GM23338 (cell line): ENCODE measurements at regions not wholly inside any gene's neighbourhood (a gene's known extent, or its start where the extent isn't known, plus 50 kb on each side); places are given as distances from the start of the nearest gene placed in this dataset.

Source experiments
- ATAC-seq: fragments of 200-7000 bp; cut with Tn5 transposase; 3 replicates; pipeline ENCODE4 v1.9.1; 2020
- DNase-seq: peaks from one replicate; pipeline ENCODE4 v3.0.0-alpha.2; 2015; ENCODE audit warnings: low spot score
- H2AFZ ChIP-seq: fragments of 200-600 bp; sonication (generic); 2 replicates; pipeline ENCODE4 v1.8.0; 2016; ENCODE audit warnings: antibody characterized with exemption, mild to moderate bottlenecking, moderate library complexity
- H3F3A ChIP-seq: fragments of 200-600 bp; sonication (generic); replicated peaks from 2 replicates; pipeline ENCODE4 v1.8.0; 2017; ENCODE audit warnings: antibody characterized with exemption, mixed run types, low read depth
- H3K27ac ChIP-seq: fragments of 200-600 bp; sonication (generic); 2 replicates; pipeline ENCODE4 v1.6.1; 2016; ENCODE audit warnings: low read depth
- H3K27me3 ChIP-seq: fragments of 200-600 bp; sonication (generic); 2 replicates; pipeline ENCODE4 v1.8.0; 2016; ENCODE audit warnings: mild to moderate bottlenecking, mixed run types, moderate library complexity; ENCODE audit not compliant: insufficient read depth
- H3K36me3 ChIP-seq: fragments of 200-600 bp; sonication (generic); 2 replicates; pipeline ENCODE4 v1.8.0; 2016; ENCODE audit warnings: mild to moderate bottlenecking; ENCODE audit not compliant: insufficient read depth
- H3K4me1 ChIP-seq: fragments of 200-600 bp; sonication (generic); 2 replicates; pipeline ENCODE4 v1.8.0; 2016; ENCODE audit warnings: mild to moderate bottlenecking, moderate library complexity; ENCODE audit not compliant: insufficient read depth
- H3K4me2 ChIP-seq: fragments of 200-600 bp; sonication (generic); 2 replicates; pipeline ENCODE4 v1.7.1; 2017; ENCODE audit warnings: mixed run types
- H3K4me3 ChIP-seq: fragments of 200-600 bp; sonication (generic); 2 replicates; pipeline ENCODE4 v1.6.1; 2016; ENCODE audit warnings: mixed run types
- H3K79me2 ChIP-seq: fragments of 200-600 bp; sonication (generic); replicated peaks from 2 replicates; pipeline ENCODE4 v1.8.0; 2017; ENCODE audit warnings: mild to moderate bottlenecking; ENCODE audit not compliant: insufficient read depth
- H3K9me2 ChIP-seq: fragments of 200-600 bp; sonication (generic); 2 replicates; pipeline ENCODE4 v1.8.0; 2017; ENCODE audit not compliant: insufficient read depth
- H4K20me1 ChIP-seq: fragments of 200-600 bp; sonication (generic); replicated peaks from 2 replicates; pipeline ENCODE4 v1.8.0; 2017; ENCODE audit warnings: mild to moderate bottlenecking; ENCODE audit not compliant: insufficient read depth
- H3K27ac Mint-ChIP-seq: 2 replicates; pipeline ENCODE4 v1.8.0; 2020; ENCODE audit warnings: inconsistent platforms, mild to moderate bottlenecking, moderate library complexity, mixed read lengths
- H3K27me3 Mint-ChIP-seq: 3 replicates; pipeline ENCODE4 v1.8.0; 2022; ENCODE audit warnings: low read depth, mild to moderate bottlenecking, moderate library complexity, mixed read lengths, inconsistent platforms; ENCODE audit not compliant: insufficient read depth, poor library complexity
- H3K36me3 Mint-ChIP-seq: 3 replicates; pipeline ENCODE4 v1.8.0; 2021; ENCODE audit warnings: low read depth, mild to moderate bottlenecking, inconsistent platforms, moderate library complexity, mixed read lengths
- H3K4me1 Mint-ChIP-seq: 3 replicates; pipeline ENCODE4 v1.8.0; 2020; ENCODE audit warnings: mild to moderate bottlenecking, inconsistent platforms, mixed read lengths
- H3K4me3 Mint-ChIP-seq: 3 replicates; pipeline ENCODE4 v1.8.0; 2021; ENCODE audit warnings: moderate library complexity, mild to moderate bottlenecking, inconsistent platforms, mixed read lengths
- H3K9me3 Mint-ChIP-seq: 3 replicates; pipeline ENCODE4 v1.8.0; 2020; ENCODE audit warnings: moderate library complexity, mild to moderate bottlenecking, inconsistent platforms, mixed read lengths
- CREB1 ChIP-seq: fragments of 250-450 bp; sonication (Bioruptor Pico); IDR thresholded peaks from 2 replicates; pipeline ENCODE4 v1.5.0; 2020; ENCODE audit warnings: low read depth, mild to moderate bottlenecking, moderate library complexity
- CTCF ChIP-seq, 2 experiments: fragments of 200-600 bp in 1 of 2; sonication (generic) in 1 of 2; conservative IDR thresholded peaks; 2 replicates each; pipeline versions ENCODE4 v1.5.1 to v1.6.1; 2016 to 2017; ENCODE audit warnings: antibody characterized with exemption in 2 of 2, low read depth in 2 of 2, mild to moderate bottlenecking in 2 of 2, moderate library complexity in 1 of 2
- ETS1 ChIP-seq: IDR thresholded peaks from 2 replicates; pipeline ENCODE4 v1.6.1; 2016; ENCODE audit warnings: antibody characterized with exemption
- EZH2phosphoT487 ChIP-seq: fragments of 200-600 bp; sonication (generic); IDR thresholded peaks from one replicate; pipeline ENCODE4 v1.8.1; 2018; ENCODE audit warnings: antibody characterized with exemption; ENCODE audit not compliant: unreplicated experiment
- POLR2AphosphoS5 ChIP-seq: IDR thresholded peaks from 2 replicates; pipeline ENCODE4 v1.6.1; 2016; ENCODE audit warnings: antibody characterized with exemption, low read depth
- REST ChIP-seq: IDR thresholded peaks from one replicate; pipeline ENCODE4 v1.6.1; 2018; ENCODE audit warnings: antibody characterized with exemption; ENCODE audit not compliant: unreplicated experiment
- ZNF114 ChIP-seq: fragments of 250-450 bp; sonication (Bioruptor Pico); IDR thresholded peaks from 2 replicates; pipeline ENCODE4 v1.5.0; 2020; ENCODE audit warnings: mild to moderate bottlenecking, moderate library complexity
- ZNF331 ChIP-seq: fragments of 250-450 bp; sonication (Bioruptor Pico); IDR thresholded peaks from 2 replicates; pipeline ENCODE4 v1.5.0; 2020; ENCODE audit warnings: low read depth, mild to moderate bottlenecking, moderate library complexity
- ZNF462 ChIP-seq: fragments of 250-450 bp; sonication (Bioruptor Pico); IDR thresholded peaks from 2 replicates; pipeline ENCODE4 v1.5.0; 2020; ENCODE audit warnings: mild to moderate bottlenecking, moderate library complexity

GRCh38 chr4:128450326-128451120 is 162.9 kb upstream of the PGRMC2 start:
- Histone ChIP-seq H3K36me3 (no peaks in the 10 kb centered on the region), H2AFZ (no peak overlapping the region), H3F3A (no peaks in the 10 kb centered on the region), H3K9me2 (no peaks in the 10 kb centered on the region), H3K27me3 (no peaks in the 10 kb centered on the region), H3K4me1 (no peaks in the 10 kb centered on the region), H3K4me3 (no peak overlapping the region), H3K27ac (no peak overlapping the region), H4K20me1 (no peaks in the 10 kb centered on the region), H3K4me2 (no peak overlapping the region), H3K79me2 (no peaks in the 10 kb centered on the region)
- Mint-ChIP-seq H3K36me3 (no peaks in the 10 kb centered on the region), H3K27me3 (peaks cover 2% of the 10 kb centered on the region), H3K9me3 (no peaks in the 10 kb centered on the region), H3K27ac (no peak overlapping the region), H3K4me3 (no peak overlapping the region), H3K4me1 (peaks cover 10% of the 10 kb centered on the region; the same call in 2 of the 3 replicates)
- DNase-seq (no peak), ATAC-seq (no peak)
- no peak for TF ChIP-seq CREB1 (CRISPR knock-in tag)
- no peak for TF ChIP-seq ZNF114 (CRISPR knock-in tag)
- no peak for TF ChIP-seq ZNF331 (CRISPR knock-in tag)
- no peak for TF ChIP-seq ETS1
- TF ChIP-seq EZH2phosphoT487 = no peak
- no peak for TF ChIP-seq CTCF (conservative IDR thresholded peaks at IDR 0.05; ENCODE audit: low read depth in 2 of 2)
- no peak for TF ChIP-seq REST
- no peak for TF ChIP-seq POLR2AphosphoS5
- TF ChIP-seq ZNF462 (CRISPR knock-in tag) = no peak
